HG03108 (cell line): ENCODE measurements at regions not wholly inside any gene's neighbourhood (a gene's known extent, or its start where the extent isn't known, plus 50 kb on each side); places are given as distances from the start of the nearest gene placed in this dataset.

Experiments used
- ATAC-seq: cut with Tn5 transposase; IDR thresholded peaks from one replicate; pipeline ENCODE4 v1.9.1; 2021; ENCODE audit warnings: moderate library complexity; ENCODE audit not compliant: unreplicated experiment

DNA sequence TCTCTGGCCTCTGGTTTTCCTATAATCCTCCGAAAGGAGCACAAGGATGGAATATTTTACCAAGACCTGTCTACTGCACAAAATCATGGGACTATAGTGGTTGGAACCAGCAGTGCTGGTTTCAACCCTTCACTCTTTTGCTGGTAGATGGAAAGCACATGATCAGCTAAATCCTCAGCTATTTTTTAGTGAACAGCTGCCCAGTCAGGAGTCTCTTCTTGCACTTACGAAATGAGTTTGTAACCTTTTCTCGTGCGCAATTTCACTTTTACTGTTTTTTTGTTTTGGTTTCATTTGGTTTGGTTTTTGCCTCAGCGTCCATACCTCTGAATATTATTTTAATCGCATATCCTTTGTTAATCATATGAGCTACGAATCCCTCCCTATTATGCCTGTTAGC, 418.5 kb upstream of the CPEB2 start:
- no peak for ATAC-seq

GRCh38 chr4:14592950-14593349, 409.3 kb upstream of the CPEB2 start:
- no peak for ATAC-seq

DNA sequence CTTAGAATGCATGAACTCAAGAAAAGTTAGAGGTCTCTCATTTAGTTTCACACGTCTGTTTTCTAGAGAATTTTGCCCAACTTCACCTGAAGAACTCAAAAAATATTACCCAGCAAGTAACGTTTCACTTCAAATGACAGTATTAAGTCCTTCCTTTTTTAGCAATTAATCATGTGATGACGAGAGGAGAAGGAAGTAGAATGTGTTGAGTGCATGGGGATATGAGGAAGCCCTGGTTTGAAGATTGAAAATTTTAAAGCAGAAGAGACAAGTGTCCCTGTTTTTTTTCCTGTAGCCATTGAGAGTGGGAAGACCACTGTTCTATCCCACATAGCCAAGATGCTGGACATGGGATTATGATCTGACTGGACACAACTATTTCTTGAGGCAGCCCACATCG, 406.3 kb upstream of the CPEB2 start:
- ATAC-seq, result no peak

DNA sequence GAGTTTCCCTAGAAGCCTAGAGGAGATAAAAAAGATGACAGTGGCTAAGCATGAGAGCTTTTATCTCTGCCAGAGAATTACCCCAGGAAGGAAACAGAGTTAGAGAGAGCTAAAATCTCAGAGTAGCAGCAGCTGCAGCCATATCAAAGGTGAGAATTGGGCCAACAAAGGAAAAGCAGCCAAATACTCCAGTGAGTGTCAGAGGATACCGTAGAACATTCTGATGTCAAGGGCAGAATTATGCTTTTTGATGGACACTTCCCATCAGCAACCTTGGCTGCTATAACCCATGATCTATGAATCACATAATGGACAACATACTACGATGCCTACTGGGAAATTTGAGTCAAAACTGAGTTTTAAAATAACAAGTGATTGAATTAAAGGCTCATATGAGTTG, 405.8 kb upstream of the CPEB2 start:
- ATAC-seq, result no peak

GRCh38 chr4:14596904-14597303, 405.4 kb upstream of the CPEB2 start:
- ATAC-seq, result no peak

DNA sequence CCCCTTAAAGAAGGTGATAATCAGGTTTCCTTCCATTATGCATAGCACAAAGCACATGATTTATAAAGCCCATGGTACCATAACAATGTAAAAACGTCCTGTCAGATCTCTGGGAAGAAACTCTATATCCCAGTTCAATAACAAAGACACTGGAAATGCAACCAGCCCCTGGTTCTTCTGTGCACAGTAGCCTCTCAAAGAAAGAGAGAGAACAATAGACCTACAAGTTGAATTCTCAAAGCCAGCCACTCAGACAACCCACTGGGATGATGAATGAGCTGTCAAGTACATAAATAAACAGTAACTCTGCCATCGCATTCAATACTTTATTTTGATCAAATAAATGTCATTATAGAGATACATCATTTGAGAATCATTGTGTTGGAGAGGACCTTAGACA, 400.1 kb upstream of the CPEB2 start:
- no peak for ATAC-seq

- no peak for ATAC-seq
Observed at GRCh38 chr4:14607001-14607400, 395.3 kb upstream of the CPEB2 start.

GRCh38 chr4:14607578-14607977, 394.7 kb upstream of the CPEB2 start:
- no peak for ATAC-seq

GRCh38 chr4:14608630-14609029, 393.7 kb upstream of the CPEB2 start:
- ATAC-seq, result no peak

DNA sequence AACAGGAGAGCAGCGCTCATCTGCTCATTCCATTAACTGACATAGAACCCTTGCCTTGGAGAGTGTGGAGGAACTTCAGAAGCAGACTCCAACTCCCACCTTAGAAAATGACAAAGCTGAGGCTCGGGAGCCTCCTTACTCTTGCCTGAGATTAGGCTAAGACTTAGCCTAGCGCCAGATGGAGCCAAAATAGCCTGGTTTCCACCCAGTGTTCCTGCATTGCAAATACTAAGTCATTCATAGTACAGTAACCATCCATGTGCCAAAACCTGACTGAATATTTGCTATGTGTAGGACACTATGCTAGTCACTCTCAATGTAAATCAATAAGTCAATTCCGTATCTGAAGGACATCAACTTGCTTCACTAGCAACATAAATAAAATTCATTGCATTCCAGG, 387.4 kb upstream of the CPEB2 start:
- no peak for ATAC-seq

DNA sequence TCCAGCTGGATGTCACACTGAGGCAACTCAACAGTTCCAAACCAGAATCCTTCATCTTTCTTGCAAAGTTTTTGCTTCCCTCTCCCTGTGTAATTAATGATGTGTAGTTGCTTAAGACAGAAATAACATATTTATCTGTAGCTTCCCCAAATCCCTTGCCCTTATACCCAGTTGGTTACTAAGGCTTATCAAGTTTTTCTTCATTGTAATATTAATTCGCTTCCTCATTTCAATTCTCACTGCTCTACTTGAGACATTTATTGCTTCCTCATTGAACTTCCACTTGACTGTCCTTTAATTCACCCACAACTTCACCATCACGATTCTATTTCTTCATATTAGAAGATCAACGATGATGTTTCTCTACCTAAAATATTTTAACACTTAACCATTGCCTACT, 386.6 kb upstream of the CPEB2 start:
- ATAC-seq, result no peak

GRCh38 chr4:14620567-14621141, 381.6 kb upstream of the CPEB2 start:
- no peak for ATAC-seq

GRCh38 chr4:14621731-14622463, 380.4 kb upstream of the CPEB2 start:
- ATAC-seq, result no peak

DNA sequence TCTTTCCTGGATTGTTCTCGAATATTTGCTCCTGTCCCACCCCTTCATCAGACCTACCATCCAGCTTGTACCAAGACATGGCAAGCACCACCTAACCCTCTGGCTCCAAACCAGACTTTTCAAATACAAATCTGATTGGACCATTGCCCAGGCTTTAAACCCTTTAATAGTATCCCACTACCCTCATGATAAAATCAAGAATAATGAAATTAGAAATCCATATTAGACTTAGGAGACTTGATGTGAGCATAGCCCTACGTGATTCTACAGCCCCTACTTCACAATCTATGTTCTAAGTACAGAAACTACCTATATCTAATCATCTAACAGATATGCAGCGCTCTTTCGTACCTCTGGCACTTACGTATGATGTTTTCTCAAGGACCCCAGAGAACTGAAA, 375.2 kb upstream of the CPEB2 start:
- ATAC-seq, result no peak

DNA sequence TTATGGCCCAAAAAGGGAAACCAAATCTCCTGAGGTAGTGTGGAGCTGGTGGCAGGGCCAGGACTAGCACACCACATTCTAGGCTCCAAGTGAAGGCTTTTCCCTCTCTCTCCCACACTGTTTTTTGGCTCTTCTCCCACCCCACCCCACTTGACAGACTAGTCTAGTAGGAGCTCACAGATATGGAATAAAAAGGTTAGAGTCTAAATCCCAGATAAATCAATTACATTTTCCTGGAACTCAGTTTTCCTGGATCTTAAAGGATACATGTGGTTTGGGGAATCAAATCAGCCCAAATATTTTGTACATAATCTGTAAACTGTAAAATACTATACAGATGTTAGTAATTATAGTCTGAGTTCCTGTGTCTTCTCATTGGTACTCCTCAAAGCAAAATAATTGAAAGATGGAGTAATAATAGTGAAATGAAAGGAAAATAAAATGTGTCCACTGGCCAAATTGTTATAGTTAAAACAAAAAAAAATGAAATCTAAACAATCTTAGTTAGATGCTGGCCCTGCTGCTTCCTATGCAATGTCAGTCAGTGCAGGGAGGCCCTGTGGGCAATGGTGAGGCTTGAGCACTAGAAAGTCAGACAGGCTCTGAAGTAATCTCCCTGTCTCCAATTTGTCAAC, 370.4 kb upstream of the CPEB2 start:
- ATAC-seq, result no peak

DNA sequence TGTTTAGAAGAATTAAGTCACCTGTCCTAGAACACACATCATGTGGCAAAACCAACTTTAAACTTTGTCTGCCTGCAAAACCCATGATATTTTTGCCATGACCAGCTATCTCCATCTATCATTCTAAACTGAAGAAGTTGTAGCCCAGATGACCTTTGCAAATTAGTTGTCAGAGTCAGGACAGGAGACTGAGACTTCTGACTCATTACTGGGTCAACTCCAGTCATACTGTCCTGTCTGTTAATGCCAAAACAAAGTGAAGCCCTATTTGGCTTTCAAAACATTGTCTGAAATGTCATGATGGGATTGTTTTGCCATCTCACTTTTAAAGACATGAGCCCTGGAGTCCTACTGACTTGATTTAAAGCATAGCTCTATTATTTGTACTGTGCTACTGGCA, 365.7 kb upstream of the CPEB2 start:
- no peak for ATAC-seq

- no peak for ATAC-seq
Observed at GRCh38 chr4:14640476-14640875, 361.8 kb upstream of the CPEB2 start.

DNA sequence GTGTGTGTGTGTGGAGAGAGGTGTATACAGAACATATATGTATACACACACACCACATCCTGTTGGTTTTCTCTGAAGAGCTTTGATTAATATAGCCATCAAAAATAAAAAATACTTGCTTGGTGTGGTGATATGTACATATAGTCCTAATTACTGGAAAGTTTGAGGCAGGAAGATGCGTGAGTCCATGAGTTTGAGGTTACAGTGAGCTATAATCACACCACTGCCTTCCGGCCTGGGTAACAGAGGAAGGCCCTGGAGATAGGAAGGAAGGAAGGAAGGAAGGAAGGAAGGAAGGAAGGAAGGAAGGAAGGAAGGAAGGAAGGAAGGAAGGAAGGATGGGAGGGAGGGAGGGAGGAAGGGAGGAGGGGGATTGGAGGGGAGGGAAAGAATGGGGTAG, 360.4 kb upstream of the CPEB2 start:
- ATAC-seq, result no peak

DNA sequence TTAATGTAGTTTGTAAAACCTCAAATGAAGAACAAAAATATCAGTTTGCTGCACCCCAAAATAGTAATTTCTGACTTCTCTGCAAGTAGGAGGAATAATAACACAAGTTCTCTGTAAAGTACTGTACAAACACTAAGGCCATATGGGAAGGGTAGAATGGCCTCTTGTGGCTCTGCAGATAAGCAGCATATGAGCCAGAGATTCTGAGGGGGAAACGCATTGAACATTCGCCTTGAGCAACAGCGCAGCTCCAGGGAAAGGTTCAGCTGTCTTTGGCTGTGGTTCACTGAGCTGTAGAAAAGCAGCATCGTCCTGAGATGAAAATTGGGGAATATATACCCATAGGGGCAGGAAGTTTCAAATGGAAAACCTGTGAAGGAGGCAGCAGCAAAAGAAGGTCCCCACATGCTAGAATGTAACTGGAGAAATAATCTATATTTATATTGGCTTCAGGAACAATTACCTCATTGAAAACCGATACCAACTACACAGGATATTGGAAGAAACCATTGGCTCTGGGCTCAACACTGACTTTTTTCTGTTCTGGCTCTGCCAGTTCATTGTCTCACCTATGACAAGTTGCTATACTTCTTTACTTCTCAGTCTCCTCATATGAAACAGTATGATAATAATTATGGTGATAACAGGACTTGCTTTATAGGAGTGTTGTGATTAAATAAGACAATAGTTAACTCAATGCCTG, 357.6 kb upstream of the CPEB2 start:
- ATAC-seq, result no peak

- no peak for ATAC-seq
Observed at GRCh38 chr4:14646831-14647230, 355.4 kb upstream of the CPEB2 start.

GRCh38 chr4:14650127-14650526, 352.2 kb upstream of the CPEB2 start:
- no peak for ATAC-seq

DNA sequence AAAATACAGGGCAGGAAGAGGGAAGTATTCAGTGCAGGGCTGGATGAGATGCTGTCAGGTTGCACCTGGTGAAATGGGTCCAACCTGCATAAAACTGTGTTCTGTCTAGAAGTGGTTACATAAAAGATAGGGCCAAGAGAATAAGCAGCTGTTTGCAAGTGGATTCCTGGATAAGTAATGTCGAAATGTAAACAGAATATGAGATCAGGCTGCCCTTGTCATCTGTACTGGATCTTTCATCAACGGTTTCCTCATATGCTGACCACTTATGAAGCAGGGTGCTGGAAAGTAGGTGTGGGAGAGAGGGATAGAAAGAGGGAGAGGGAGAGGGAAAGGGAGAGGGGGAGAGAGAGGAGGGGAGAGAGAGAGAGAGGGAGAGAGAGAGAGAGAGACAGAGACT, 349.8 kb upstream of the CPEB2 start:
- no peak for ATAC-seq
